Uterus (tissue), 3 donors: ENCODE measurements at regions not wholly inside any gene's neighbourhood (a gene's known extent, or its start where the extent isn't known, plus 50 kb on each side); places are given as distances from the start of the nearest gene placed in this dataset.

Experiments
- DNase-seq, 2 donors: peaks; one replicate each; pipeline ENCODE4 v3.0.0-alpha.2; 2019 to 2020
- H3K27ac ChIP-seq, 2 donors: fragments of 200-600 bp; sonication (generic); 1 replicate in 1 of 2; 2 replicates in 1 of 2; pipeline ENCODE4 v1.5.1; 2016 to 2018
- H3K27me3 ChIP-seq, 2 donors: fragments of 200-600 bp; sonication (generic); one replicate each; pipeline ENCODE4 v1.5.1; 2018 to 2019; ENCODE audit warnings: control low read depth in 1 of 2
- H3K36me3 ChIP-seq, 2 donors: fragments of 200-600 bp; sonication (generic); one replicate each; pipeline ENCODE4 v1.5.1; 2019; ENCODE audit warnings: control low read depth in 1 of 2
- H3K4me1 ChIP-seq, 2 donors: fragments of 200-600 bp; sonication (generic); one replicate each; pipeline ENCODE4 v1.5.1; 2018 to 2019; ENCODE audit warnings: control low read depth in 1 of 2
- H3K4me3 ChIP-seq, 2 donors: fragments of 200-600 bp; sonication (generic); 1 replicate in 1 of 2; 2 replicates in 1 of 2; pipeline ENCODE4 v1.5.1; 2018 to 2019; ENCODE audit warnings: mild to moderate bottlenecking in 1 of 2
- H3K9me3 ChIP-seq, 2 donors: fragments of 200-600 bp; sonication (generic); one replicate each; pipeline ENCODE4 v1.5.1; 2019; ENCODE audit warnings: control low read depth in 1 of 2
- POLR2A ChIP-seq, 2 donors: fragments of 450-650 bp; IDR thresholded peaks; one replicate each; pipeline ENCODE4 v1.6.1; 2016; ENCODE audit warnings: antibody characterized with exemption in 2 of 2, mild to moderate bottlenecking in 1 of 2, moderate library complexity in 1 of 2
- intact Hi-C: fragments of 100-400 bp; cut with DNase I; formaldehyde crosslinking; loops from one replicate; pipeline ENCODE4 v1.15.1; 2023; ENCODE audit warnings: low total_unique reads
- TF ChIP-seq, protein P1 (sequence below), 4 experiments: fragments of 200-600 bp in 2 of 4; fragments of 450-650 bp in 2 of 4; sonication (generic) in 2 of 4; IDR thresholded peaks; one replicate each; pipeline ENCODE4 v1.5.1; 2016 to 2019; ENCODE audit warnings: antibody characterized with exemption in 4 of 4, mild to moderate bottlenecking in 2 of 4, moderate library complexity in 1 of 4
- donor health status: DM: yes; HTN: yes; CAD: no.

DNA sequence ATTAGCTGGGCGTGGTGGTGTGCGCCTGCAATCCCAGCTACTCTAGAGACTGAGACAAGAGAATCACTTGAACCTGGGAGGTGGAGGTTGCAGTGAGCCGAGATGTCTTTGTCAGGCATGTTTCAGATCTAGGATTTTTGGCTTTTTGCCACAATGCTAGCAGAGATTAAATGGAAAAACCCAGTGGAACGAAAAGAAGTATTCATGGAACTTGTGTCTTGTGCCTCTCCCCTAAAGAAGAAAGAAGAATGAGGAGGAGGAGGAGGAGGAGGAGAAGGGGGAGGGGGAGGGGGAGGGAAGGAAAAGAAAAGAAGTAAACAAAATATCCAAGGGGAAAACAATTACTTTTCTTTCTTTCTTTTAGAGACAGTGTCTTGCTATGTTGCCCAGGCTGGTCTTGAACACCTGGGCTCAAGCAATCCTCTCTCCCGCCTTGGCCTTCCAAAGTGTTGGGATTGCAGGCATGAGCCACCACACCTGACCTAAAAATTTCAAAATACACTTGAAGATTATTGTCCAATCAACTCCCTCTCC, 106.0 kb downstream of the ARRDC3 start:
- intact Hi-C loops: no loop called here
- TF ChIP-seq POLR2A (IDR thresholded peaks at IDR 0.05): no peak
- TF ChIP-seq, protein P1, sequence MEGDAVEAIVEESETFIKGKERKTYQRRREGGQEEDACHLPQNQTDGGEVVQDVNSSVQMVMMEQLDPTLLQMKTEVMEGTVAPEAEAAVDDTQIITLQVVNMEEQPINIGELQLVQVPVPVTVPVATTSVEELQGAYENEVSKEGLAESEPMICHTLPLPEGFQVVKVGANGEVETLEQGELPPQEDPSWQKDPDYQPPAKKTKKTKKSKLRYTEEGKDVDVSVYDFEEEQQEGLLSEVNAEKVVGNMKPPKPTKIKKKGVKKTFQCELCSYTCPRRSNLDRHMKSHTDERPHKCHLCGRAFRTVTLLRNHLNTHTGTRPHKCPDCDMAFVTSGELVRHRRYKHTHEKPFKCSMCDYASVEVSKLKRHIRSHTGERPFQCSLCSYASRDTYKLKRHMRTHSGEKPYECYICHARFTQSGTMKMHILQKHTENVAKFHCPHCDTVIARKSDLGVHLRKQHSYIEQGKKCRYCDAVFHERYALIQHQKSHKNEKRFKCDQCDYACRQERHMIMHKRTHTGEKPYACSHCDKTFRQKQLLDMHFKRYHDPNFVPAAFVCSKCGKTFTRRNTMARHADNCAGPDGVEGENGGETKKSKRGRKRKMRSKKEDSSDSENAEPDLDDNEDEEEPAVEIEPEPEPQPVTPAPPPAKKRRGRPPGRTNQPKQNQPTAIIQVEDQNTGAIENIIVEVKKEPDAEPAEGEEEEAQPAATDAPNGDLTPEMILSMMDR (IDR thresholded peaks at IDR 0.05): no peak
- no peak overlapping the region for H3K27ac ChIP-seq

DNA sequence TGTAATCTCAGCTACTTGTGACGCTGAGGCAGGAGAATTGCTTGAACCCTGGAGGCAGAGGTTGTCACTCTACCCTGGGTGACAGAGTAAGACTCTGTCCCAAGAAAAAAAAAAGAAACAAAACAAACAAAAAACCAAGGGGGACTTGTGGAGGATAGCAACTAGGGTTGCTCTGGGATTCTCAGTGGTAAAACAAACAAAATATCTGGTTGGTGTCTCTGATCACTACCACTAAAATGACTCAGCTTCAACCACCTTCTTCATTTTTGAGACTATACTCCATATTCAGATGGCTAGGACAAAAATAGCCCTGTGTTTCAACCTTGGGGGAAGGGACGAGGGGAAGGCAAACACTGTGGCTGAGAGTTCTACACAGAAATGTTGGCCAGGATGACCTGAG, 110.3 kb downstream of the ARRDC3 start:
- Histone ChIP-seq H3K9me3 (no peaks in the 10 kb centered on the region), H3K4me1 (no peaks in the 10 kb centered on the region), H3K27me3 (no peaks in the 10 kb centered on the region), H3K36me3 (no peaks in the 10 kb centered on the region), H3K27ac (no peak overlapping the region), H3K4me3 (no peak overlapping the region)
- intact Hi-C loops: no loop called here
- no peak for TF ChIP-seq POLR2A (IDR thresholded peaks at IDR 0.05)
- TF ChIP-seq, protein P1 (IDR thresholded peaks at IDR 0.05): no peak
- no peak for DNase-seq

More for the DNA sequence above, 106.0 kb downstream of the ARRDC3 start:
- no peaks in the 10 kb centered on the region for H3K4me1 ChIP-seq
- H3K36me3 ChIP-seq: no peaks in the 10 kb centered on the region
- H3K9me3 ChIP-seq: no peaks in the 10 kb centered on the region
- no peak for DNase-seq
- H3K27me3 ChIP-seq: no peaks in the 10 kb centered on the region
- no peak overlapping the region for H3K4me3 ChIP-seq

DNA sequence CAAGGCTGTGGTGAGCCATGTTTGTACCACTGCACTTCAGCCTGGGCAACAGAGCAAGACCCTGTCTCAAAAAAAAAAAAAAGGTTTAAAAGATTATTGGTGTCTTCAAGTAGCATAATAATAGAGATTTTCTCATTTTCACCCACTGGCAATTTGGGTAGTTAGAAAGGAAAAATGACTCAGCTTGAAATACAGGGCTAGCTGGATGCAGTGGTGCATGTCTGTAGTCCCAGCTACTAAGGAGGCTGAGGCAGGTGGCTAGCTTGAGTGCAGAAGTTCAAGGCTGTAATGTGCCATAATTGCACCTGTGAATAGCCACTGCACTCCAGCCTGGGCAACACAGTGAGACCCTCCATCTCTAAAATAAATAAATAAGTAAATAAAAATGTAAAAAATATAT, 111.1 kb downstream of the ARRDC3 start:
- no peak overlapping the region for H3K4me3 ChIP-seq
- TF ChIP-seq, protein P1 (IDR thresholded peaks at IDR 0.05): no peak
- TF ChIP-seq POLR2A (IDR thresholded peaks at IDR 0.05): no peak

DNA sequence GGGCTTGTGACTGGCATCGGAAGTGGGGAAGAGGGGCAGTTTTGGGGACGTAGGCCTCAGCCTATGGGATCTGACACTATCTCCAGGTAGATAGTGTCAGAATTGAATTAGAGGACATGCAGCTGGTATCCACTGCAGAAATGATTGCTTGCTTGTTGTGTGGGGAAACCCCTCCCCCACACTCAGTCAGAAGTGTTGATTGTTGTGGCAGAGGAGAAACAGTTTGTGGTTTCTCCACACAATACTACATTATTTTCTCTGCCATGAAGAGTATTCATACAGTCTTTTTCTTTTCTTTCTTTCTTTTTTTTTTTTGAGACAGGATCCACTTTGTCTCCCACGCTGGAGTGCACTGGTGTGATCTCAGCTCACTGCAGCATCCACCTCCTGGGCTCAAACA, 113.9 kb downstream of the ARRDC3 start:
- intact Hi-C loops: no loop called here
- TF ChIP-seq, protein P1 (IDR thresholded peaks at IDR 0.05): no peak
- no peak for TF ChIP-seq POLR2A (IDR thresholded peaks at IDR 0.05)
- Histone ChIP-seq H3K4me3 (no peak overlapping the region), H3K9me3 (no peaks in the 10 kb centered on the region), H3K36me3 (no peaks in the 10 kb centered on the region), H3K27ac (no peak overlapping the region), H3K4me1 (peaks cover 0 to 4% of the 10 kb centered on the region in 2 donors), H3K27me3 (no peaks in the 10 kb centered on the region)
- DNase-seq: no peak

More for the DNA sequence above, 111.1 kb downstream of the ARRDC3 start:
- Histone ChIP-seq H3K27ac (no peak overlapping the region), H3K36me3 (no peaks in the 10 kb centered on the region), H3K4me1 (no peaks in the 10 kb centered on the region), H3K27me3 (no peaks in the 10 kb centered on the region), H3K9me3 (no peaks in the 10 kb centered on the region)
- intact Hi-C loops: no loop called here
- DNase-seq: no peak

DNA sequence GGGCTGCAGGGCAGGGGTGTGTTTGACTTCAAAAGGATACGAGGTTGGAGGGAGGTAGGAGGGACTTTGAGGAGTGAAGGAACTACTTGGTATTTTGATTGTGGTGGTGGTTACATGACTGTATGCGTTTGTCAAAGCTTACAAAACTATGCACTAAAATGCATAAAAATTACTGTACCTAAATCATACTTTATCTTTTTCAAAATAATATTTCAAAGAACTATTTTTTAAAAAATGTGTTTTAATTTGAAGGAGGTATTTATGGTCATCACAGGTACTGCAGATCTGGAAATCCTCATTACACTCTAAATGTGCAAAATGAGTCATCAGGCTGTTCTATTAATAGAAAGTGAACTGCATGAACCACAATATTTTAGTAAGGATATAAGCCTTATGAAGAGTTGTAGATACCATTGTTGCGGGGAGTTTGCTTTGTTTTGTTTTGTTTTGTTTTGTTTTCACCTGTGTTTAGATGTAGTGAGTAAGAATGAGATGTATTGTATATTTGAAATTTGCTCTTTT, 116.9 kb downstream of the ARRDC3 start:
- Histone ChIP-seq H3K4me1 (peaks cover 0 to 4% of the 10 kb centered on the region in 2 donors), H3K27ac (peak overlapping the region; percentile 33 to 34), H3K27me3 (no peaks in the 10 kb centered on the region), H3K4me3 (no peak overlapping the region), H3K9me3 (no peaks in the 10 kb centered on the region), H3K36me3 (no peaks in the 10 kb centered on the region)
- intact Hi-C loops: no loop called here
- TF ChIP-seq, protein P1 (IDR thresholded peaks at IDR 0.05): peak in 2 of 4 experiments; percentile 17 to 31
- no peak for TF ChIP-seq POLR2A (IDR thresholded peaks at IDR 0.05)
- no peak for DNase-seq
